NCI-H2029 (cell line): ENCODE measurements at regions not wholly inside any gene's neighbourhood (a gene's known extent, or its start where the extent isn't known, plus 50 kb on each side); places are given as distances from the start of the nearest gene placed in this dataset.
"Not testable (repeated sequence)": the region's sequence is repeated elsewhere in the genome, so short reads cannot be mapped to it uniquely, and the experiment has no call there.

Experiments
- DNase-seq: peaks from one replicate; lab custom pipeline; 2025; lab: John Stamatoyannopoulos, UW

DNA sequence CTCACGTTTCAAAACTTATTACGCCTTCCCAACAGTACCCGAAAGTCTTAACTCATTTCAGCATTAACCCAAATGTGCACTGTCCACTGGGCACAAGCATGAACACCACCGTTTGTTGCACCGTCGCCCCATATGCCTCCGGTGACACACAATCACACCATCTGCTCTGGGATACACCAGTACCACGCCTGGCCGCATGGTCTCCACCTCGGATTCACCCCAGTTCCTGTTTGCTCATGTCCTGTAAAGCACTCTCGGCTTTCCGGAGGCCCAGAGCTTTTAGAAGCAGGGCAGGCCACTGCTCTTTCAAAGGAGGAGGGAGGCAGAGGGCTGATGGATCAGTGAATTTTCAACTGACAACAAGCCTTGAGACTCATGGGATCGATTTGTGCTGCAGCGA, 1570.0 kb upstream of the DEFB115 start:
- DNase-seq = no peak

DNA sequence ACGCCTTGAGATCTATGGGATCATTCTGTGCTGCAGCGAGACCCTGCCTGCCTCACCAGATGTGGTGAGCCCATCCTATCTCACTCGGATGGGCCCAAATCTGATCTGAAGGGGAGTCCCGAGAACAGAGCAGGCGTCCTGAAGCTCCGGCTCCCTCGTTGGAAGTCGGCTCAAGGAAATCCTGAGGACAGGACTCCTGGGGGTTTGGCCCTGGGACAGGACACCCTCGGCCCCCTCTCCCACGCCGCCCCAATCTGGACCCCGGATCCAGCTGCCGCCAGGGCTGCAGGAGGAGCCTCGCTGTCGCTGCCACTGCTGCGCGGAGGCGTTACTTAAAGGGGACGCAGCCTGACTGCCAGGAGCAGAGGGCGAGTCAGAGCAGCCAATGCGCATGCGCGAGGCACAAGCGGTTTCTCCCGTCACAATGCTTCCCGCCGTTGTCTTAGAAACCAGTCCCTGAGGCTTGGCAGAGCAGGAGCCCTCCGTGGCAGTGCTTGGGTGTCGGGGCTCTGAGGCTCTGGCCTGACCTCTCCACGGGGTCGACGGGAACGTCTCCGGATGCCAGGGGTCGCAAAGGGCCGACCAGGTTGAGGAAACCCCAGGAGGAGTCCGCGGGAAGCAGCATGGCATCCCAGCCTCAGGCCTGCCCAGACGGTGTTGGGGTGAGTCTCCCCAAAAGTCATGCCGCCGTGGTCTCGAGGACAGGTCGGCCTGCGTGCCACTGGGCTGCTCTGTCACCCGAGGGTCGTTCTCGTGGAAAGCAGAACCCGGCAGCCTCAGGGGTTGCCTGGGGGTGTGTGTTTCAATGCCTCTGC, 1567.8 kb upstream of the DEFB115 start:
- DNase-seq = no peak

DNA sequence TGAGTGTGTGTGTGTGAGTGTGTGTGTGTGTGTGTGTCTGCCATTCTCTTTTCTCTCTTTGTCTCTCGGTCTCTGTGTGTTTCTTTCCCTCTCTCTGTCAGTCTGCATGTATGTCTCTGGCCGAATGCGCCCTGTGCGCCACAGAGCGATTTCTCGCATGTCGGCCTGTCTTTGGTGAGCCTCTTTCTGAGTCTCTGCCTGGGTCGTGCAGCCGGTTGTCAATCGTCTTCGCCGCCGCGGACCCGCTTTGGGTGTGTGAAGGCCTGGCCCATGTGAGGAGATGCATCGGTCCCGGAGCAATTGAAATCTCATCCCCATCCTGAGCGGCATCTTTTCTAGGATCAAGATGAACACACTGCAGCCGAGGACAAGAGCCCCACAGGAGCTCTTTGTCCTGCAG, 1567.2 kb upstream of the DEFB115 start:
- DNase-seq = no peak

DNA sequence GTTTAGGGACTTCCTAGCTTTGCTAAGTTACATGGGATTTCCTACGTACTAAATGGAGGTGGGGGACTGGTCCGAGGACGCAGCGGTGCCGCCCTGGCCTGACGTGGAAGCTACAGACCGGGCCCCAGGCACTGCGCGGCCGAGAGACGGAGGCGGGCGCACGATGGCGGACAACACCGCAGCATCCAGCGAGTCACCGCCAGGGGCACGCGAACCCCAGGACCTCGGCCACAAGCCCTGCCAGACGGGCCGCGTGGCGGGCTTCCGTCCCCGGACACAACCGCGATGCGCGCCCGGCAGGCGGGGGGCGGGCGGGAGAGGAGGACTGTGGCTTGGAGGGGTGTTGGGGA, 1516.9 kb upstream of the DEFB115 start:
- no peak for DNase-seq

DNA sequence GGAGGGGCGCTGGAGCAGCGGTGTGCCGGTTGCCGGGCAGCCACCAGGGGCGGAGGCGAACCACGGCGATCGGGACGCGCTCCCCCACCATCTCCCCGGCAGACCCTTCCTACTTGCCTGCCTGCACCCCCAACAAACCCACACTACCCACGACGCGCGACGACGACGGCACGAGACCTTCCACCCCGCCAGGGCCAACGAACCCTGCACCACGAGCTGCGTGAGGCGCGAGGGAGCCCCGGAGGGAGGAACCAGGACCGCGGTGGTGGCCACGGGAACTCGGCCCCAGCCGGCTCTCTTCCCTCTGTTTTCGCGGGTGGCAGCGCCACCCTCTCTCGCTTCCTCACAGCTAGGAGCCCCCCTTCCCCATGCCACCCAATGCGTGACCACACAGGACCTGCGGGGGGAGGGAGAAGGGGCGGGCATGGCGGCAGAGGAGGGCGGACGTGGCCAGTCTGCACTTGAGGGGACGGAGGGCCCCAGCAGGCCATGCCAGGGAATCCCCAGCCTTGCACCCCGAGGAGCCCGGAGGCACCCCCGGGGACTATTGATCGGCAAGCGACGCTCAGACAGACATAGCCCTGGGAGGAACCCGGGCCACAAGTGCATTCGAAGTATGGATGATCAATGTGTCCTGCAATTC, 1516.4 kb upstream of the DEFB115 start:
- DNase-seq = no peak

DNA sequence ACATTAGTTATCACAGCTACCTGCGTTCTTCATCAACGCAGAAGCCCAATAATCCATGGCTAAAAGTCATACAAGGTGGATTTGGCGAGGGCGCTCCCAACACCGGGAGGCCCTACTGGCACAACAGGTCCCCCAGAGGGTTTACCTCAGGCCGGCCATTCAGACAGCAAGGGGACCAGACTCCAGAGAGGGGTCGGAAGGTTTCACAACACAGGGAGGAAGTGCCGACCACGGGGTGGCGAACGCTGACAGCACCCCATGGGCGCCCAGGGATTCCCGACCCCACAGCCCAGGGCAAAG, 1515.9 kb upstream of the DEFB115 start:
- no peak for DNase-seq

DNA sequence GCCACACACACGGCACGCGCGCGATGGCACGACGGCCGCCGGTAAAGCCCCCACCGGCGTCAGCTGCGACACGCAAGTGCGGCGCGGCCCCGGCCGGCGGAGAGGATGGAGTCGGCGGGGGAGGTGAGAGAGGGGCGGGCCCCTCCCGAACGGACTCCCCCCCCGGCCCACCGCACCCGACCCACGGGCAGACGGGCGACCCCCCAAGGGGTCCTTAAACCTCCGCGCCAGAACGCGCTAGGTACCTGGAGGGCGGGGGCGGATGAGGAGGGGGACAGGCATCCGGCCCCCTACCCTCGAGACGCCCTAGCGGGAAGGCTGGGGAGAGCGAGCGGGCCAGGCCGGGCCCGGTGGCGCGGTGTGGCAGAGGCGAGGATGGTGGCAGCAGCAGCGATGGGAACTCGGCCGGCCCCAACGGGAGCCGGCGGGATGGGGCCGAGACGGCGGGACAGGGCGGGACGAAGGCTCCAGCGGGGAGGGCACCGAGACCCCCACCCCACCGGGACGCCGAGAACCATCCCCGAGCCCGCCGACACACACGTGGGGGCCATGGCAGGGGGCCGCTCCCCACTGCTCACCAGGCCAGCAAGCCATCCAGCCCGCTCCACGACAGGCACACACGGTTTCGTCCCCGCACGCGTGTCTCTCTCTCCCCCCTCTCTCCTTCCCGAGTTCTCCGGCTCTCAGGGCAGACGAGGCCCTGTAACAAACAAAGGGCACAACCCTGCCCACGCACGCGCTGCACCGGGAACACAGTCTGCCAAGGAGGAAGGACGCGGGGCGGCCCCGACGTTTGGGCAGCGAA, 1515.4 kb upstream of the DEFB115 start:
- DNase-seq = no peak

DNA sequence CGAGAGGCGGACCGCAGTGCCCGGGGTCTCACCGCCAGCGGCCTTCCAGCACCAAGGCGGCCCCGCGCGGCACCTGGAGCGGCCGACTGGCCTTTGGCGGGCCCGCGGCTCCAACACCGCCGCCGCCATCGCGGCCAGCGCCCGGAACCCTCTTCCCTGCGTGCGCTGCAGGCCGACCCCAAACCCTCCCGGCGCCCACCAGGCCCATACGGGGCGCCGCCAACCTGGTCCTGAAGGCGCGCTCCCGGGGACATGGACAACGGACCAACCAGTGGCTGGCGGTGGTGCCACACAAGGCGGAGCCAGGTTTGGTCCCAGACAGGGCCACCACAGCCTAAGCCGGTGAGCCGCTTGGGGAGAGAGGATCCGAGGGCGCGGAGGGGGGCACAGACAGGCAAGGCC, 1514.8 kb upstream of the DEFB115 start:
- no peak for DNase-seq

DNA sequence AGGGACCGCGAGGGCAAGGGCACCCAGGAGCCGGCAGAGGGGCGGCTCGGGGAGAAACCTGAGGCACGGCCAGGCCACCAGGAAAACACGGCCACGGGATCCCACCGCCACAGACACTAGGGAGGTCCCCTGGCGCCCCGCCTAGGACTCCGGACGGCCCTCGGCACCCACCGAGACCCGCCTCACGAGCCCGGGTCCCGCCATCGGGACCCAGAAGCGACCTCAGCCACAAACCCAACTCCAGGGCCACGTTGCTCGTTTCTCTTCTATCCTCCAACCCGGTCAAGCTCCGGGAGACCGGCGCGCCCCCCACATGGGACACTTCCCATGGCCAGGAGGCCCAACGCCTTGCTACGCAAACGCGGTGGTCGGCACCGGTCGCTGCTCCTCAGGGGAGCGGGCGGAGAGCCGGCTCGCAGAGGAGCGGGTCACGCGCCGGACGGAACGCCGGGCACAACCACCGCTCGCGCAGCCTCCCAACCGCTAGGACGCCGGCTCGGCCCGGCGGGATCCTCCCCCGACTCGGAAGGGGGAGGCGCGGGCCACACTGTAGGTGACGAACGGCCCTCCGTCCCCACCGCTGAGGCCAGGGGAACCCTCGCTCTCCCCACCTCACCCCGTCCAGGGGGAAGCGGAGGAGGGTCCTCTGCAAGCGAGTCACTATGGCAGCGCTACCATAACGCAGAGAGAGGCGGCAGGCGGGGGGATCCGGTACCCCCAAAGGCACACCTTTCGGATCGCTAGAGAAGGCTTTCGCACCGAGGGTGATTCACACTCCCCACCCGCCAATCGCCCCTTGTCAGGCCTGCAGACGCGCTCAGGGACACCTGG, 1514.1 kb upstream of the DEFB115 start:
- DNase-seq = no peak

DNA sequence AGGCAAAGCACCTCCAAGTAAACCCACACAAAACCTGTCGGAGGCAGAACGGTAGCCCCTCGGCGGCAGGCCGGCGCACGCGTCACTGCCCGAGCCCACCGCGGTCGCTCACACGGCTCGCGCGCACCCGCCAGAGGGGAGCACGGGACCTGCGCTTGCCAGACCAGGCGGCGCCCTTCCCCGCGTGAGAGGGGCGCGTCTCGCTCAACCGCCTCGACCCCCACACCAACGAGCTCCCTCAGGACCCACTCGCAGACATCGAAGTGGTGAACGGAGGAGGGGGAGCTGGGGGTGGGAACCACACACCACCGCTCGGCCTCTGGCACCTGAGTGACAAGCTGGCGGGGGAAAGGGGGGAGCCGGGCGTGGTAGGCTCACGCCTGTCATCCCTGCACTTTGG, 1513.4 kb upstream of the DEFB115 start:
- DNase-seq = no peak

DNA sequence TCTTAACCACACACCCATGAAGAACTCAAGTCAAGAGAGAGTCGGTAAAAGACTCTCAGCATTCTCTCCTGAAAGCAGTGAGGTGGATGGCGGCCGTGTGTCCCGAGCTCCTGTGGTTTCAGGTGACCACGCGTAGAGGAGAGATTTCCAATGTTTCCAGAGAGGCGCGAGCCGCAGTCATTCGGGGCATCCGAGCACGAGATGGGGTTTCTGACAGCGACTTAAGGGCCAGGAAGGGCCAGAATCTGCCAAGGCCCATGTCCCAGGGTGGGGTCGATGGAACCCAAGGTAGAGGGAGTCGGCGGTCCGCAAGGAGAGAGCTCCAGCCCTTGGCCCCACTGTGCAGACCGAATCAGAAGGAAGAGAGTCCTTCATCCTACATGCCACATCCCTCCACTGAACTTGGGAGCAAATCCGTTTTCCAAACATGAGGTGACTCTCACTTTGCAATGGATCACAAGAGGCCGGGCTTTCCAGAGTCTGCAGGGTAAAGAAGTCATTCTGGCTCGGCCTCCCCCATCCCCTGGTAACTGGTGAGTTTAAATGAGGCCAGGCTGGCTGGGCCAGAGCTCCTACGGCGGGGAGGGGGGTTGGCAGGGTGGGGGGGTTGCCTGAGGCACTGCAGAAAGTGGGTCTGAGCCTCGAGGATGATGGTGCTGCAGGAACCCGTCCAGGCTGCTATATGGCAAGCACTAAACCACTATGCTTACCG, 1511.8 kb upstream of the DEFB115 start:
- DNase-seq = not testable (repeated sequence)

DNA sequence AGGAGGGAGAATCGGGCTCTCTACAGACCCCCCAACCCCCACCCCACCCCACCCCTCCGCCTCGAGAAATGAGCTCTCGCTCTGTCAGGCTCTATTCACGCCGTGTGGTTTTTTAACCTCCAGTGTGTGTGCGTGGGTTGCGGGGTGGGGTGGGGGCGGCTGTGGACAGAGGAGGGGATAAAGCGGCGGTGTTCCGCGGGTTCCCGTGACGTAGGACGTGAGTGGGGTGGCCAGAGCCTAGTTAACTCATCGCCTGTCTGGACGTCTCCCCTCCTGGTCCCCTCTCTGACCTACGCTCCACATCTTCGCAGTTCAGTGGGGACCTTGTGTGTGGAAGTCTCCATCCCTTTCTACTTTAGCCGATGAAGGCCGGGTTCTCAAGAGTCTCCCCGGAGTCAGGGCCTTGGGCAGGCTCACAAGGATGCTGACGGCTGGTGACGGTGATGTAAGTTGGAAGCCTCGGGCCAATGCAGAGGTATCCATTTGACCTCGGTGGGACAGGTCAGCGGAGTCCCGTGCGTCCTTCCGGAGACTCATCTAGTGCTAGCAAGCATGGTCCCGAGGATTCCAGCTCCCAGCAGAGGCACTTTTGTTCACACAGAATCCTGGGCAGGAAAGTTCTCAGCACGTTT, 1507.1 kb upstream of the DEFB115 start:
- DNase-seq = no peak

DNA sequence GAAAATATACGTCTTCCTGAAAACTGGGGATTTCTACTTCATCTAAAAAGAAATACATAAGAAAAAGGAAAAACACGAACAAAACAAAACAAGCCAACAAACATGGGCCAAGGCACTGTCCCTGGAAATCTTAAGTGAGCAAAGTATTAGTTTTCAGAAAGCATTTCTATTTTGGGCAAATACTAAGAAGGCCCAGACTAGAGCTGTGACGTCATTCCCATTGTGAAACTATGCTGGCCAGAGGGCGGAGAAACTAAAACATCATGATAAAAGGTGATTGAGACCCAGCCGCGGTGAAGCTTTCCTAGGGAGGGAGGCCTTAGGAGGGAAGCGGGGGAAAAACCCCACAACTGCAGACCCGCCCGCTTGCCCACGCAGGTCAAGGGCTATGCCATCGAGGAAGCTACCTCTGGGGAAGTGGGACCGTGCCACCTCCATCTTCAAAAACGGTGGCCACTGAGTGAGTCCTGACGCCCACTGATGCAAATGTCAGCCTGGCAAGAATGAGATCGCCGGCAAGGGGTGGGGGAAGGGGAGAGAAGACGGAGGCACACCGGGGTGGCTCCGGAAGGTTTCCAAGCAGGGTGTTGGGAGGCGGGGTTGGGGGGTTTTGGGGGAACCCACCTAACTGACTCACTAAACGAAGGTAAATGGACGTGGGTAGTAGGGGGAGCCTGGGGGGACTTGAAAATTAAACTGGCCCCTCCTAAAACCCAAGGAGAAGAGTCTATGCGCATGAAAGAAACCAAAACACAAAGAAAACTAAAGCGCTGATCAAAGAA, 1504.6 kb upstream of the DEFB115 start:
- not testable (repeated sequence) for DNase-seq

DNA sequence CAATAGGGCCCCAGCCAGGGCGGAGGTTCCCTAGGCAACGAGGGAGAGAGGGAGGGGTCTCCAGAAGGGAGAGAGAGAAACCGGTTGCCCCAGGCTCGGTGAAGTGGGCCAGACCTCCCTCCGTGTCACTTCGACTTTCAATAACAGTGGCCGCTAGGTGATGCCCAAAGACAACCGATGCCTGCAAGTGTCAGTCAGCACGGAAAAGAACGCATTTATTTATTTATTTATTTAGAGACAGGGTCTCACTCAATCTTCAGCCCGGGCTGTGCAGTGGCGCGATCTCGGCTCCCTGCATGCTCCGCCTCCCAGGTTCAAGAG, 1504.1 kb upstream of the DEFB115 start:
- DNase-seq = not testable (repeated sequence)

DNA sequence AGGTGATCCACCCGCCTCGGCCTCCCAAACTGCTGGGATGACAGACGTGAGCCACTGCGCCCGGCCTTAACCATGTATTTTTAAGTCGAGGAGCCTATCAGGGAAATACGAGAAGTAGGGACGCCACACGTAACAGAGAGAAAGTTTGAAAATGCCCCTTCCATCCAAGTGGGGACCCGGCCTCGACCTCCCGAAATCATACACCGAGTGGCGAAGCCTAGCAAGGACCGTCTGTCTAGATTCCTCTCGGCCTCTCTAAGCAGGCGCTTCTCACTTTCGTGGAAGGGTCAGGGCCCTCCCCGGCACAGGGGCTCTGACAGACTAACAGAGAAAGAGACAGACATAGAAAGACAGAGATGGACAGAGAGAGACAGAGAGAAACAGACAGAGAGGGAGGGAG, 1503.6 kb upstream of the DEFB115 start:
- not testable (repeated sequence) for DNase-seq

DNA sequence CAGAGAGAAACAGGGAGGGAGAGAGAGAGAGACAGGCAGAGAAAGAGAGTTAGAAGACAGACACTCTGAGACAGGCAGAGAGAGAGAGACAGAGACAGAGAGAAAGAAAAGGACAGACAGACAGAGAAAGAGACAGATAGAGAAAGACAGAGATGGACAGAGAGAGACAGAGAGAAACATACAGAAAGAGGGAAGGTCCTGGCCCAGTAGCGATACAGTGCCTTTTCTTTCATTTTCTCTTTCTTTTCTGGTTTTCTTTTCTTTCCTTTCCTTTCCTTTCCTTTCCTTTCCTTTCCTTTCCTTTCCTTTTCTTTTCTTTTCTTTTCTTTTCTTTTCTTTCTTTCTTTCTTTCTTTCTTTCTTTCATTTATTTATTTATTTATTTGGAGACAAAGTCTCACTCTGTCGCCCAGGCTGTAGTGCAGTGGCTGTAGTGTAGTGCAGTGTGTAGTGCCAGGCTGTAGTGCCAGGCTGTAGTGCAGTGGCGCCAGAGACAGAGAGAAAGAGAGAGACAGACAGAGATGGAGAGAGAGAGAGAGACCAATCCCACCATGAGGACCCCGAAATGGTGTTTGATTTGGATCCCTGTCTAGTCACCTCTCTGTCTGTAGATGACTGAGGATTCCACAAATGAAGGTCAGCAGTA, 1501.5 kb upstream of the DEFB115 start:
- DNase-seq = not testable (repeated sequence)

DNA sequence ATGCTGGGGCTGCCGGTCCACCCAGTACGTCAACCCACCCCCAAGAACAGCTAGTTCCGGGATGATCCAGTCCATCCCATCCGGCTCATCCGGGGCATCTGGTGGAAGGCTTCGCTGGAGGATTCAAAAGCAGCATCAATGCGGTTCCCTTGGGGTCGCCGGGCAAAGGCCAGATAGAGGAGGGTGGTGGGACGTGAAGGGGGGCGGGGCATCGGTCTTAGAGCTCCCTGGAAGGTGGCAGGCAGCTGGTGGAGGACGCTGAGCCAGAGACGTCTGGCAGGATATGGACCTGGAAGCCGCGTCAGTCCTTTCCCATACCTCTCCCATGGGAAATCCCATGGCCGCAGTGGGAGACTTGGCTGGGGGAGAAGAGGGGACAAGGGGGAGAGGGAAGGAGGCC, 1500.8 kb upstream of the DEFB115 start:
- DNase-seq = no peak

DNA sequence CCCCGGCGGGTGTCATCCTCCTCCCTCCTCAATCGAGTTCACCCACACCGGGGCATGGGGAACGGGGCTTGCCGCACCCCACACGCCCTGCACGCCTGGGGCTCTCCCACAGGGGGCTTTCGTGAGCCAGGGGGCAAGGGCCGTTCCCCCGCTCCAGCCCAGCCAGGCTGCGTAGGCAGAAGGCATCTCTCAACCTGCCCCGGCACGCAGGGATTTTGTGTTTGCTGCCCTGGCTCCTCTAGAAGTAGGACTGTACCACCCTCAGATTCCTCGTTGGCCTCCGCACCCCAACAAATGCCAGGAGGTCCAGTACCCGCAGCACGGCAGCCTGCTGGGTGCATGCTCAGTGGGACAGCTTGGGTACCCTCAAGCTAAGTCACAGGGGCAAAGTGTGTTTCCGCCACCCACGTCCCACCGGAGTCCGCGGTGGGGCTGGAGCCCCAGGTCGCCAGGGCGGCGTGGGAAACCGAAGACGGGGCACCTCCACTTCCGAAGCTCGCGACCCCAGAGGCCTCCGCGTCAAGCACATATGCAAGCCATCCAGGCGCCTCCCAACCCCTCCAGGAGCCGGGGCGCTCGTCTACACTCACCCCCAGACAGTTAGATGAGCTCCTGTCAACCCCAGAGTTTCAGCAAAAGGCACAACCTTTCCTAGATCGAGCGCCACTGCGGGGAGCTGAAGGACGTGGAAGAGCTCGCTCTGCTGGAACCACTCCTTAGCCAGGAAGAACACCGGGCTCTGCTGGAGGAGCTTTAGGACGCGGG, 1495.7 kb upstream of the DEFB115 start:
- not testable (repeated sequence) for DNase-seq

DNA sequence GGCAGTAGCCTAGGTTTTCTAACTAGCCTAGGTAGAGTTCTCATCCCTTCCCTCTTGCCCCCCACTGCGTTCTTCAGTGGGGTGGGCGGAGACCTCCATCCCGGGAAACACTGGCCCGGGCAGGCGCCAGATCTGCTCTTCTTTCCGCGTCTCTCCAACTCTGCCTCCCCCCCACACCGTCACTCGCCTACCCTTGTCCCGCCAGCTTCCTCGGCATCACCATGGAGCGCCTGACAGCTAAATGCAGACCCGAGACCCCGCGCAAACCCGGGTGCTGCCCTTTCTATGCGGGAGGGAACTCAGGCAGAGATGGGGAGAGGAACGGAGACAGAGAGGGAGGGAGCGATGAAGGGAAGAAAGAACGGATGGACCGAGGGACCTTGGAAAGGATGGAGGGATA, 1494.8 kb upstream of the DEFB115 start:
- no peak for DNase-seq
